Activated CD8-positive, alpha-beta T cell treated with anti-CD3 and anti-CD28 coated beads, Interleukin-2, amount 10 ng/mL, durations not matched to agents 7 days and 5 days (primary cell): ENCODE measurements at regions not wholly inside any gene's neighbourhood (a gene's known extent, or its start where the extent isn't known, plus 50 kb on each side); places are given as distances from the start of the nearest gene placed in this dataset.
A peak's percentile ranks its signal among the peaks of the same experiment; 100 is the strongest.

Experiments used
- ATAC-seq: fragments of 150-1000 bp; cut with Tn5 transposase; one replicate; pipeline ENCODE4 v1.10.0; 2021; ENCODE audit warnings: moderate library complexity
- CTCF ChIA-PET: fragments of 350-600 bp; sonication (Branson Sonifier 250); formaldehyde crosslinking; loops from one replicate; lab custom pipeline; 2021; ENCODE audit warnings: antibody characterized with exemption; lab: Charles Lee
- POLR2A ChIA-PET: fragments of 350-600 bp; sonication (Branson Sonifier 250); formaldehyde crosslinking; loops from one replicate; lab custom pipeline; 2021; ENCODE audit warnings: antibody characterized with exemption; lab: Charles Lee
- DNase-seq: peaks from one replicate; pipeline ENCODE4 v3.0.0-alpha.2; 2020
- H3K27ac Mint-ChIP-seq: one replicate; pipeline ENCODE4 v1.8.0; 2021; ENCODE audit warnings: mild to moderate bottlenecking, mixed read lengths
- H3K27me3 Mint-ChIP-seq: one replicate; pipeline ENCODE4 v1.8.0; 2021; ENCODE audit warnings: low read depth, mixed read lengths
- H3K36me3 Mint-ChIP-seq: one replicate; pipeline ENCODE4 v1.8.0; 2021; ENCODE audit warnings: low read depth, mixed read lengths
- H3K4me1 Mint-ChIP-seq: one replicate; pipeline ENCODE4 v1.8.0; 2021; ENCODE audit warnings: low read depth, mixed read lengths
- H3K4me3 Mint-ChIP-seq: one replicate; pipeline ENCODE4 v1.8.0; 2021; ENCODE audit warnings: mild to moderate bottlenecking, mixed read lengths
- H3K9me3 Mint-ChIP-seq: one replicate; pipeline ENCODE4 v1.8.0; 2022; ENCODE audit warnings: mixed read lengths; ENCODE audit not compliant: insufficient read depth

DNA sequence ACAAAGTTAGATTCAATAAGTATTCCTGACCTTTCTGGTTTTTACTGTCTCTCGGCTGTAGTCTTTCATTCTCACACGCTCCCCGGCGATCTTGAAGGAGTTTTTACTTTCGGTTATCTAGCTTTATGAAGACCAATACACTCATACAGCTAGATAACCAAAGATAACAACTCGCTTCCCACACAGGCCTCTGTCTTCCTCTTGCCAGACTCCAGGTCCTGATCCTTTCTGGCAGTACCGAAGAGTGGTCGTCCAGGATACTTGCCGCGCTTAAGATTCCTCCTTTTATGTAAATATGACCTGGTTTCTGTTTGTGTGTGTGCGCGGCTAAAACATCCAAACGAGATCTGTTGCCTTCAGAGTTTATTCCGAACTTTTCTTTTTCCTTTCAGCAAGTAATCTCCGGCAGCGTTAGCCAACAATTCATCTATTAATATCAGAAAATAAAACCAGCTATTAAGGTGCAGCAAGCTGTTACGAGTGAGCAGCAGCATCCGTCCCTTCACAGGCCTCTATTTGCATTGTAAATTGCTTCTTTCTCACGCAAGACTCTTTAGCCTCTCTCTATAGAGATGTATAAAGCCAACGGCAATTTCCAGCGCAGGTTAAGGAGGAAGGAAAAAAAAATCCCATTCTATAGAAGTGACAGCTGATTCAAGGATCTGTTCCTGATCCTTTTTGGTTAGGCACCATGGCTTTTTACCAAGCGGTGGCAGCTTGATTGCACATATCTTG, 216.1 kb downstream of the MEF2C start:
- DNase-seq (no peak), ATAC-seq (peak; percentile 63)
- H3K36me3 Mint-ChIP-seq, result peaks cover under 1% of the 10 kb centered on the region
- peaks cover 80% of the 10 kb centered on the region for H3K27me3 Mint-ChIP-seq
- H3K27ac Mint-ChIP-seq, result no peak overlapping the region
- ChIA-PET CTCF (interaction anchor here (0.7 to 3.1 kb wide), 4 partner anchors 15 to 30 kb away, joined by 3 to 25 read pairs (median 6); no protein-coding TSS in a partner anchor), POLR2A (no interaction called here)
- H3K4me1 Mint-ChIP-seq, result peaks cover 30% of the 10 kb centered on the region
- peak overlapping the region; percentile 79 for H3K4me3 Mint-ChIP-seq
- H3K9me3 Mint-ChIP-seq, result no peaks in the 10 kb centered on the region

GRCh38 chr5:88665750-88666215, 217.2 kb downstream of the MEF2C start:
- ChIA-PET CTCF (interaction anchor here (1.1 to 3.1 kb wide), 3 partner anchors 10 to 25 kb away, joined by 4 to 25 read pairs (median 7); no protein-coding TSS in a partner anchor), POLR2A (interaction anchor here (0.8 kb wide), 1 partner anchor 10 kb away, joined by 3 read pairs; no protein-coding TSS in a partner anchor)
- H3K9me3 Mint-ChIP-seq, result no peaks in the 10 kb centered on the region
- H3K36me3 Mint-ChIP-seq, result no peaks in the 10 kb centered on the region
- peaks cover 36% of the 10 kb centered on the region for H3K4me1 Mint-ChIP-seq
- ATAC-seq (no peak), DNase-seq (no peak)
- H3K27ac Mint-ChIP-seq, result peak overlapping the region; percentile 13
- peak overlapping the region; percentile 79 for H3K4me3 Mint-ChIP-seq
- peaks cover 80% of the 10 kb centered on the region for H3K27me3 Mint-ChIP-seq

- ChIA-PET POLR2A (no interaction called here), CTCF (interaction anchor here (1.1 to 3.1 kb wide), 2 partner anchors 11 to 26 kb away, joined by 4 to 25 read pairs; no protein-coding TSS in a partner anchor)
- peaks cover 3% of the 10 kb centered on the region for H3K36me3 Mint-ChIP-seq
- no peak overlapping the region for H3K27ac Mint-ChIP-seq
- H3K4me1 Mint-ChIP-seq, result peaks cover 41% of the 10 kb centered on the region
- H3K4me3 Mint-ChIP-seq, result no peak overlapping the region
- no peak for ATAC-seq
- peaks cover 79% of the 10 kb centered on the region for H3K27me3 Mint-ChIP-seq
- H3K9me3 Mint-ChIP-seq, result peaks cover 4% of the 10 kb centered on the region
- DNase-seq, result no peak
Observed at GRCh38 chr5:88664645-88665044, 218.3 kb downstream of the MEF2C start.

- ATAC-seq (no peak), DNase-seq (no peak)
- ChIA-PET CTCF (no interaction called here), POLR2A (no interaction called here)
- H3K36me3 Mint-ChIP-seq, result peaks cover 3% of the 10 kb centered on the region
- H3K27me3 Mint-ChIP-seq, result peaks cover 77% of the 10 kb centered on the region
- H3K4me3 Mint-ChIP-seq, result no peak overlapping the region
- H3K4me1 Mint-ChIP-seq, result peaks cover 43% of the 10 kb centered on the region
- no peak overlapping the region for H3K27ac Mint-ChIP-seq
- peaks cover 4% of the 10 kb centered on the region for H3K9me3 Mint-ChIP-seq
Observed at GRCh38 chr5:88663793-88664216, 219.2 kb downstream of the MEF2C start.

- Mint-ChIP-seq H3K4me3 (no peak overlapping the region), H3K27ac (no peak overlapping the region), H3K4me1 (peaks cover 41% of the 10 kb centered on the region), H3K9me3 (peaks cover 4% of the 10 kb centered on the region), H3K27me3 (peaks cover 75% of the 10 kb centered on the region), H3K36me3 (peaks cover 3% of the 10 kb centered on the region)
- ATAC-seq, result no peak
- ChIA-PET CTCF (no interaction called here), POLR2A (no interaction called here)
- no peak for DNase-seq
Observed at GRCh38 chr5:88662846-88663245, 220.1 kb downstream of the MEF2C start.

- no peak overlapping the region for H3K4me3 Mint-ChIP-seq
- H3K27me3 Mint-ChIP-seq, result peaks cover 66% of the 10 kb centered on the region
- peaks cover 31% of the 10 kb centered on the region for H3K4me1 Mint-ChIP-seq
- H3K9me3 Mint-ChIP-seq, result peaks cover 4% of the 10 kb centered on the region
- H3K36me3 Mint-ChIP-seq, result peaks cover 3% of the 10 kb centered on the region
- no peak overlapping the region for H3K27ac Mint-ChIP-seq
- ATAC-seq (no peak), DNase-seq (no peak)
- POLR2A ChIA-PET, result no interaction called here
- CTCF ChIA-PET, result interaction anchor here (4.3 kb wide), 1 partner anchor 29 kb away, joined by 27 read pairs; no protein-coding TSS in a partner anchor
Observed at GRCh38 chr5:88661806-88662207, 221.2 kb downstream of the MEF2C start.

GRCh38 chr5:88660947-88661805, 221.8 kb downstream of the MEF2C start:
- H3K27ac Mint-ChIP-seq, result no peak overlapping the region
- peaks cover 24% of the 10 kb centered on the region for H3K4me1 Mint-ChIP-seq
- peak; percentile 76 for ATAC-seq
- peak overlapping the region; percentile 70 for H3K4me3 Mint-ChIP-seq
- POLR2A ChIA-PET, result no interaction called here
- DNase-seq, result peak; percentile 45
- peaks cover 3% of the 10 kb centered on the region for H3K36me3 Mint-ChIP-seq
- peaks cover 4% of the 10 kb centered on the region for H3K9me3 Mint-ChIP-seq
- CTCF ChIA-PET, result interaction anchor here (0.6 to 4.3 kb wide), 7 partner anchors 8 to 880 kb away, joined by 3 to 27 read pairs (median 4); no protein-coding TSS in a partner anchor
- H3K27me3 Mint-ChIP-seq, result peaks cover 64% of the 10 kb centered on the region

GRCh38 chr5:88660264-88660946, 222.6 kb downstream of the MEF2C start:
- DNase-seq, result no peak

DNA sequence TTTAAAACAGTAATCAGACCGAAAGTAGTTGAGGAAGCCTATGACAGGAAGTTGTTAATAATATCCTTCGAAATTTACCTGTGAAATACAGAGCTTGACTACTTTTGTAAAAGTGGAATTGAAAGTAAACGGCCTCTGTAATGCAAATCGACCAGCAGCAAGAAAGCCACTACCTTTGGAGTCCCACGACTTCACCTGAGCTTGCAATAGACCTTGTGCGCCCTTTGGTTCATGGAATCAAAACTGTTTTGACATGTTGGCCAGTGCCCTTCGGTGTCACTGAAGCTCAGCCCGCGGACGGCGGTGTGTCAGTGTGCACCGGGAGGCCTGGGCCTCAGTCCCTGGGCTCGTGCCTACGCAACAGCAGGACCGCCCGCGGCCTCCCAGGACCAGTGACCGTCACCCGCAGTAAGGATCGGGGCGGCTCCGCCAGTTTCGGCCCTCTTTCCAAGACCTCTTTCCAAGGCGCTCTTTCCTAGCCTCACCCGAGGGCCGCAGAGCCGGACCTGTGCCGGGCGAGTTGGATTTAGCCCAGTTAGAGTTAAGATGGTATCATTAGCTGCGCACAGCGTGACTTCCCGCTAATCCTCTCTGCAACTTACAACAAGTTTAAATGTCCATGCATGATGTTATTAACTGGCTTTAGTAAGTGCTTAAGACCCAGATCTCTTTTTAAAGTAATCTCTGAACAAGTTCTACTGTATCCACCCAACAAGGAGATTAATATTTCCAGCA, 223.3 kb downstream of the MEF2C start:
- H3K27me3 Mint-ChIP-seq, result peaks cover 51% of the 10 kb centered on the region
- H3K36me3 Mint-ChIP-seq, result peaks cover 3% of the 10 kb centered on the region
- DNase-seq (no peak), ATAC-seq (no peak)
- peak overlapping the region; percentile 34 for H3K4me3 Mint-ChIP-seq
- H3K4me1 Mint-ChIP-seq, result peaks cover 16% of the 10 kb centered on the region
- ChIA-PET POLR2A (no interaction called here), CTCF (interaction anchor here (1.0 to 4.3 kb wide), 8 partner anchors 10 to 878 kb away, joined by 3 to 27 read pairs (median 4); no protein-coding TSS in a partner anchor)
- H3K9me3 Mint-ChIP-seq, result peaks cover 4% of the 10 kb centered on the region
- no peak overlapping the region for H3K27ac Mint-ChIP-seq

More at GRCh38 chr5:88660264-88660946, 222.6 kb downstream of the MEF2C start:
- ChIA-PET POLR2A (no interaction called here), CTCF (interaction anchor here (1.0 to 4.3 kb wide), 9 partner anchors 9 to 879 kb away, joined by 3 to 27 read pairs (median 4); no protein-coding TSS in a partner anchor)
- Mint-ChIP-seq H3K27ac (no peak overlapping the region), H3K9me3 (peaks cover 4% of the 10 kb centered on the region), H3K4me1 (peaks cover 17% of the 10 kb centered on the region), H3K36me3 (peaks cover 3% of the 10 kb centered on the region), H3K27me3 (peaks cover 56% of the 10 kb centered on the region), H3K4me3 (peak overlapping the region; percentile 70)
- ATAC-seq, result peak; percentile 35

- Mint-ChIP-seq H3K27ac (no peak overlapping the region), H3K4me3 (no peak overlapping the region), H3K4me1 (peaks cover 16% of the 10 kb centered on the region), H3K36me3 (peaks cover 3% of the 10 kb centered on the region), H3K9me3 (peaks cover 4% of the 10 kb centered on the region), H3K27me3 (peaks cover 49% of the 10 kb centered on the region)
- ChIA-PET POLR2A (no interaction called here), CTCF (interaction anchor here (1.5 to 4.3 kb wide), 2 partner anchors 31 to 37 kb away, joined by 6 to 27 read pairs; no protein-coding TSS in a partner anchor)
- ATAC-seq (no peak), DNase-seq (no peak)
Observed at GRCh38 chr5:88658886-88659285, 224.1 kb downstream of the MEF2C start.
